ENCODE measurements at regions not wholly inside any gene's neighbourhood (a gene's known extent, or its start where the extent isn't known, plus 50 kb on each side); places are given as distances from the start of the nearest gene placed in this dataset.
"Not testable (repeated sequence)": the region's sequence is repeated elsewhere in the genome, so short reads cannot be mapped to it uniquely, and the experiment has no call there.

DNA sequence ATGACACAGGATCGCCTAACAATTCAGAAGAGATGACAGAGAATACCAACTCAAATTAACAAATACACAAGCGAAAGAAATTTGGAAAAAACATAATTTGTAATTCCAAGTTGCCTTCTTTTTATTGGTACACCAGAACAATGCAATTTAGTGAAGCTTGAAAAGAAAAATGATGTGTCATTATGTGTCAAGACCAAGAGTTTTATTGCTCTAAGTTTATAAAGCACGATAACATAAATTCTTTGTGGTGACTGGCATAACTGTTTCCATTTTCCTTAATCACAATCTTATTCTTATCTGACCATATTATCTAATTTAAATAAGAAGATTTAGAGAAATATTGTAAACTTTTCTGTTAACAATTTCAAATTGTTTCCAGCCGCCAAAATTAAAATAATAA is 273.2 kb upstream of the TECRL start:
- TF ChIP-seq, protein P1, sequence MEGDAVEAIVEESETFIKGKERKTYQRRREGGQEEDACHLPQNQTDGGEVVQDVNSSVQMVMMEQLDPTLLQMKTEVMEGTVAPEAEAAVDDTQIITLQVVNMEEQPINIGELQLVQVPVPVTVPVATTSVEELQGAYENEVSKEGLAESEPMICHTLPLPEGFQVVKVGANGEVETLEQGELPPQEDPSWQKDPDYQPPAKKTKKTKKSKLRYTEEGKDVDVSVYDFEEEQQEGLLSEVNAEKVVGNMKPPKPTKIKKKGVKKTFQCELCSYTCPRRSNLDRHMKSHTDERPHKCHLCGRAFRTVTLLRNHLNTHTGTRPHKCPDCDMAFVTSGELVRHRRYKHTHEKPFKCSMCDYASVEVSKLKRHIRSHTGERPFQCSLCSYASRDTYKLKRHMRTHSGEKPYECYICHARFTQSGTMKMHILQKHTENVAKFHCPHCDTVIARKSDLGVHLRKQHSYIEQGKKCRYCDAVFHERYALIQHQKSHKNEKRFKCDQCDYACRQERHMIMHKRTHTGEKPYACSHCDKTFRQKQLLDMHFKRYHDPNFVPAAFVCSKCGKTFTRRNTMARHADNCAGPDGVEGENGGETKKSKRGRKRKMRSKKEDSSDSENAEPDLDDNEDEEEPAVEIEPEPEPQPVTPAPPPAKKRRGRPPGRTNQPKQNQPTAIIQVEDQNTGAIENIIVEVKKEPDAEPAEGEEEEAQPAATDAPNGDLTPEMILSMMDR (IDR thresholded peaks at IDR 0.05): no peak
- TF ChIP-seq POLR2AphosphoS5 (IDR thresholded peaks at IDR 0.05): no peak
- no peak for TF ChIP-seq EP300 (IDR thresholded peaks at IDR 0.05)
- TF ChIP-seq POLR2A (IDR thresholded peaks at IDR 0.05; ENCODE audit: low read depth): no peak
- Histone ChIP-seq H3K9me3 (no peaks in the 10 kb centered on the region), H3K27me3 (no peaks in the 10 kb centered on the region), H3K4me3 (no peak overlapping the region), H3K36me3 (no peaks in the 10 kb centered on the region), H3K27ac (replicated peaks in 1 of 4) (no peak overlapping the region), H3K4me1 (no peaks in the 10 kb centered on the region)
- DNase-seq (ENCODE audit: extremely low spot score): no peak
- intact Hi-C loops (cut with DNase I): no loop called here
- 83% methylated on average over 4 of the region's 4 CpGs for WGBS

- intact Hi-C loops (cut with DNase I); H3K4me1 ChIP-seq; H3K4me3 ChIP-seq; H3K27me3 ChIP-seq; DNase-seq (ENCODE audit: extremely low spot score); H3K27ac ChIP-seq (replicated peaks in 1 of 4); H3K9me3 ChIP-seq; H3K36me3 ChIP-seq: not testable (repeated sequence)
- WGBS: 73% methylated on average over 2 of the region's 2 CpGs
Observed at GRCh38 chr4:64673121-64673520, 263.9 kb upstream of the TECRL start.

DNA sequence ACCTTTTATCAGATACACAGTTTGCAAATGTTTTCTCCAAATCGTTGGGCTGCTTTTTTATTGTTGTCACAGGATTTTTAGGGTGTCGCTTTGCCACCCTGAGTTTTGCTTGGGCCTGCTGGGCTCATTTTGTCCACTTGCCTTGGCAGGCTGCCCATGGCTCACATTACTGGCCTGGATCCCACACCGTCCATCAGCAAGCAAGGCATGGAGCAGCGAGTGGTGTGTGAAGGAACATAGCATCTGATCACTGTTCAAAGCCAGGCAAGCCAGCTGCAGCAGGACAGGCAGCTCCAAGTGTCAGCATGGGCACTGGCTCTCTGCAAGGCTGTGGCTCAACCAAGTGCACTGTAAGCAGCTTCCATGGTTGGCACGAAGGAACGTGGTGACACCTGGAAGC is 261.4 kb upstream of the TECRL start:
- WGBS: 84% methylated on average over 6 of the region's 6 CpGs
- TF ChIP-seq POLR2AphosphoS5 (IDR thresholded peaks at IDR 0.05): no peak
- Histone ChIP-seq H3K4me1 (no peaks in the 10 kb centered on the region), H3K27ac (replicated peaks in 1 of 4) (no peak overlapping the region), H3K4me3 (no peak overlapping the region), H3K9me3 (no peaks in the 10 kb centered on the region), H3K27me3 (no peaks in the 10 kb centered on the region), H3K36me3 (no peaks in the 10 kb centered on the region)
- intact Hi-C loops (cut with DNase I): no loop called here
- DNase-seq (ENCODE audit: extremely low spot score): no peak

DNA sequence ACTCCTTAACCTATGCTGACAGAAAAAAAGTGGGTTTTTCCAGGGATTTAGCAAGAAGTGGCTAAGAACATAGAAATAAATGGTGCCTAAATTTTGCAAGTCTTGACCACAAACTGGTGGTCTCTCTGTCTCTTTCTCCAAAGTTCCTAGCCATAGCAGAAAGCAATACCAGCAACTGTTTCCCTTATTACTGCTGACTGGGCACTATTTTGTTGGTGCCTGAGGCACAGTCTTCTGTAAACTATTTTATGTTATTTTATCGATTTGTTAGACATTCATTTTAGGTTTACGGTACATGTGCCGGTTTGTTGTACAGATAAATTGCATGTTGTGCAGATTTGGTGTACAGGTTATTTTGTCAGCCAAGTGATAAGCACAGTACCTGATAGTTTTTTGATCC is 234.6 kb upstream of the TECRL start:
- Histone ChIP-seq H3K27ac (replicated peaks in 1 of 4) (no peak overlapping the region), H3K36me3 (no peaks in the 10 kb centered on the region), H3K4me1 (no peaks in the 10 kb centered on the region), H3K4me3 (no peak overlapping the region), H3K27me3 (no peaks in the 10 kb centered on the region), H3K9me3 (no peaks in the 10 kb centered on the region)
- TF ChIP-seq, protein P1 (IDR thresholded peaks at IDR 0.05): no peak
- no peak for TF ChIP-seq POLR2AphosphoS5 (IDR thresholded peaks at IDR 0.05)
- TF ChIP-seq POLR2A (IDR thresholded peaks at IDR 0.05; ENCODE audit: low read depth): no peak
- TF ChIP-seq EP300 (IDR thresholded peaks at IDR 0.05): no peak
- intact Hi-C loops (cut with DNase I): no loop called here
- WGBS: 87% methylated on average over 3 of the region's 3 CpGs
- no peak for DNase-seq (ENCODE audit: extremely low spot score)

- 32% methylated on average over 1 of the region's 1 CpG for WGBS
Observed at GRCh38 chr4:64642936-64643335, 233.7 kb upstream of the TECRL start.

DNA sequence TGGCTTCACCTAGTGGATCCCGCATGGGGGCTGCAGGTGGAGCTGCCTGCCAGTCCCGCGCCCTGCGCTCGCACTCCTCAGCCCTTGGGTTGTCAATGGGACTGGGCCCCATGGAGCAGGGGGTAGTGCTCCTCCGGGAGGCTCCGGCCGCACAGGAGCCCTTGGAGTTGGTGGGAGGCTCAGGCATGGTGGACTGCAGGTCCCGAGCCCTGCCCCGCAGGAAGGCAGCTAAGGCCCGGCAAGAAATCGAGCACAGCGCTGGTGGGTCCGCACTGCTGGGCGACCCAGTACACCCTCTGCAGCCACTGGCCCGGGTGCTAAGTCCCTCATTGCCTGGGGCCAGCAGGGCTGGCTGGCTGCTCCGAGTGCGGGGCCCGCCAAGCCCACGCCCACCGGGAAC is 231.2 kb upstream of the TECRL start:
- H3K36me3 ChIP-seq; intact Hi-C loops (cut with DNase I); H3K9me3 ChIP-seq; DNase-seq (ENCODE audit: extremely low spot score); H3K4me3 ChIP-seq; H3K27ac ChIP-seq (replicated peaks in 1 of 4); H3K4me1 ChIP-seq; H3K27me3 ChIP-seq: not testable (repeated sequence)
- WGBS: 89% methylated on average over 9 of the region's 21 CpGs

More at GRCh38 chr4:64642936-64643335, 233.7 kb upstream of the TECRL start:
- H3K4me1 ChIP-seq: no peaks in the 10 kb centered on the region
- no peaks in the 10 kb centered on the region for H3K36me3 ChIP-seq
- H3K27ac ChIP-seq (replicated peaks in 1 of 4): no peak overlapping the region
- no peak for DNase-seq (ENCODE audit: extremely low spot score)
- no peak for TF ChIP-seq POLR2A (IDR thresholded peaks at IDR 0.05; ENCODE audit: low read depth)
- TF ChIP-seq EP300 (IDR thresholded peaks at IDR 0.05): no peak
- TF ChIP-seq, protein P1 (IDR thresholded peaks at IDR 0.05): no peak
- TF ChIP-seq POLR2AphosphoS5 (IDR thresholded peaks at IDR 0.05): no peak
- intact Hi-C loops (cut with DNase I): no loop called here
- no peak overlapping the region for H3K4me3 ChIP-seq
- no peaks in the 10 kb centered on the region for H3K9me3 ChIP-seq
- H3K27me3 ChIP-seq: no peaks in the 10 kb centered on the region
